Activated B cell treated with CpG ODN at 0.5 μM for 24 hours (primary cell): ENCODE measurements at regions not wholly inside any gene's neighbourhood (a gene's known extent, or its start where the extent isn't known, plus 50 kb on each side); places are given as distances from the start of the nearest gene placed in this dataset.

Source experiments
- ATAC-seq: fragments of 200-7000 bp; cut with Tn5 transposase; one replicate; pipeline ENCODE4 v1.10.0; 2021; ENCODE audit warnings: low read depth, mild to moderate bottlenecking, moderate library complexity
- CTCF ChIA-PET: fragments of 350-600 bp; sonication (Branson Sonifier 250); formaldehyde crosslinking; loops from one replicate; lab custom pipeline; 2021; ENCODE audit warnings: antibody characterized with exemption; lab: Charles Lee
- POLR2A ChIA-PET: fragments of 350-600 bp; sonication (Branson Sonifier 250); formaldehyde crosslinking; loops from one replicate; lab custom pipeline; 2021; ENCODE audit warnings: antibody characterized with exemption; lab: Charles Lee
- DNase-seq: peaks from one replicate; pipeline ENCODE4 v3.0.0; 2022
- H3K27ac Mint-ChIP-seq: one replicate; pipeline ENCODE4 v1.8.0; 2020; ENCODE audit warnings: mixed read lengths
- H3K27me3 Mint-ChIP-seq: one replicate; pipeline ENCODE4 v1.8.0; 2021; ENCODE audit warnings: mixed read lengths
- H3K36me3 Mint-ChIP-seq: one replicate; pipeline ENCODE4 v1.8.0; 2021; ENCODE audit warnings: low read depth, mixed read lengths
- H3K4me1 Mint-ChIP-seq: one replicate; pipeline ENCODE4 v1.8.0; 2021; ENCODE audit warnings: mixed read lengths
- H3K4me3 Mint-ChIP-seq: one replicate; pipeline ENCODE4 v1.8.0; 2020; ENCODE audit warnings: mild to moderate bottlenecking, mixed read lengths
- H3K9me3 Mint-ChIP-seq: one replicate; pipeline ENCODE4 v1.8.0; 2020; ENCODE audit warnings: mixed read lengths
- intact Hi-C: fragments of 100-400 bp; cut with micrococcal nuclease; formaldehyde crosslinking; loops from one replicate; pipeline ENCODE4 v1.15.1; 2024
- TF ChIP-seq, protein P1 (sequence below): fragments of 200-600 bp; IDR thresholded peaks from one replicate; pipeline ENCODE4 v1.8.0; 2022; ENCODE audit warnings: antibody characterized with exemption, mild to moderate bottlenecking

DNA sequence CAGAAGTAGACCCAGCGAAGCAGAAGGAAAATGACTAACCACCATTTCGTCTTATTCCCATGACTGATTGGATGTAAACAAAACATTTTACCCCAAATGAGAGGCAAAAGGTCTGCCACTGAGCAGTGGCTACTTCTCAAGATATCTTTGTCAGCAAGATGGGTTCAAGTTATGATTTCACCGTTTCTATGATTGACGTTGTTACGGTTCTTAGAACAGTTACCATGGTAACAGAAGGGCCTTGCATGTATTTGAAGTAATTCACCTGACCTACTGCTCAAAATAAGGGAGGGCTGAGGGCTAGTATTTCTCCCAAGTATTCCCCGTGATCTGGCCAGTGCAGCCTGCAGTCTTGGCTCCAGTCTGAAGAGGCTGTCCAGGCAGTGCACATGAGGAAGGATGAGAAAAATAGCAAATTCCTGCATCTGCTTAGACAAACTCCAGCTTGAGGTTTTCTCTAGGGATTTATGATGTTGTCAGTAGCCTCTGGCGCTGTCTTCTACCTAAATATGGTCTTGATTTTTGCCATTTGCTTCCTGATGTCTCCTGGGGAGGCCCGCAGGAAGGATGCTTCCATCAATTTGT lies 372.7 kb downstream of the TMEM38B start:
- DNase-seq (no peak), ATAC-seq (no peak)
- intact Hi-C loops: no loop called here
- no peak overlapping the region for H3K27ac Mint-ChIP-seq
- H3K9me3 Mint-ChIP-seq: peaks cover 3% of the 10 kb centered on the region
- ChIA-PET CTCF (no interaction called here), POLR2A (no interaction called here)
- TF ChIP-seq, protein P1, sequence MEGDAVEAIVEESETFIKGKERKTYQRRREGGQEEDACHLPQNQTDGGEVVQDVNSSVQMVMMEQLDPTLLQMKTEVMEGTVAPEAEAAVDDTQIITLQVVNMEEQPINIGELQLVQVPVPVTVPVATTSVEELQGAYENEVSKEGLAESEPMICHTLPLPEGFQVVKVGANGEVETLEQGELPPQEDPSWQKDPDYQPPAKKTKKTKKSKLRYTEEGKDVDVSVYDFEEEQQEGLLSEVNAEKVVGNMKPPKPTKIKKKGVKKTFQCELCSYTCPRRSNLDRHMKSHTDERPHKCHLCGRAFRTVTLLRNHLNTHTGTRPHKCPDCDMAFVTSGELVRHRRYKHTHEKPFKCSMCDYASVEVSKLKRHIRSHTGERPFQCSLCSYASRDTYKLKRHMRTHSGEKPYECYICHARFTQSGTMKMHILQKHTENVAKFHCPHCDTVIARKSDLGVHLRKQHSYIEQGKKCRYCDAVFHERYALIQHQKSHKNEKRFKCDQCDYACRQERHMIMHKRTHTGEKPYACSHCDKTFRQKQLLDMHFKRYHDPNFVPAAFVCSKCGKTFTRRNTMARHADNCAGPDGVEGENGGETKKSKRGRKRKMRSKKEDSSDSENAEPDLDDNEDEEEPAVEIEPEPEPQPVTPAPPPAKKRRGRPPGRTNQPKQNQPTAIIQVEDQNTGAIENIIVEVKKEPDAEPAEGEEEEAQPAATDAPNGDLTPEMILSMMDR: no peak
- no peaks in the 10 kb centered on the region for H3K4me1 Mint-ChIP-seq
- H3K4me3 Mint-ChIP-seq: no peak overlapping the region
- H3K27me3 Mint-ChIP-seq: no peaks in the 10 kb centered on the region
- H3K36me3 Mint-ChIP-seq: no peaks in the 10 kb centered on the region

DNA sequence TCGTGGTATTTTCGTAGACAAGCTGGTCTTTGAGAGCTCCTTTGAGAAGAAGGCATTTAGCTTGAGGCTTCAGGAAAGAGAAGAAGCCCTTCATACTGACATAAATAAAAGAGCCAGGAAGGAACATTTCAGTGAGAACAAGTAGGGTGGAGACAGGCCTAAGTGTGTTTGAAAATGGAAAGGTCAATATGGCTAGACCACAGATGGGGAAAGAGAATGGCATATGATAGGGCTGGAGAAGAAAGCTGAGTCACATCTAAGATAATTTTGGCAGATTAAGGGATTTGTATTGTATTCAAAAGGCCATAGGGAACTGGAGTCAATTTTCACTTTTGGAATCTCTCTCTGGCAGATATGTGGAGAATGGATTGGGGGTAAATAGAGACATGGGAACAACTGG lies 374.9 kb downstream of the TMEM38B start:
- TF ChIP-seq, protein P1: no peak
- no peaks in the 10 kb centered on the region for H3K4me1 Mint-ChIP-seq
- ChIA-PET CTCF (no interaction called here), POLR2A (no interaction called here)
- no peak for DNase-seq
- no peak overlapping the region for H3K27ac Mint-ChIP-seq
- no peaks in the 10 kb centered on the region for H3K36me3 Mint-ChIP-seq
- no peak overlapping the region for H3K4me3 Mint-ChIP-seq
- no peaks in the 10 kb centered on the region for H3K27me3 Mint-ChIP-seq
- peaks cover 3% of the 10 kb centered on the region for H3K9me3 Mint-ChIP-seq
- intact Hi-C loops: no loop called here
- no peak for ATAC-seq

DNA sequence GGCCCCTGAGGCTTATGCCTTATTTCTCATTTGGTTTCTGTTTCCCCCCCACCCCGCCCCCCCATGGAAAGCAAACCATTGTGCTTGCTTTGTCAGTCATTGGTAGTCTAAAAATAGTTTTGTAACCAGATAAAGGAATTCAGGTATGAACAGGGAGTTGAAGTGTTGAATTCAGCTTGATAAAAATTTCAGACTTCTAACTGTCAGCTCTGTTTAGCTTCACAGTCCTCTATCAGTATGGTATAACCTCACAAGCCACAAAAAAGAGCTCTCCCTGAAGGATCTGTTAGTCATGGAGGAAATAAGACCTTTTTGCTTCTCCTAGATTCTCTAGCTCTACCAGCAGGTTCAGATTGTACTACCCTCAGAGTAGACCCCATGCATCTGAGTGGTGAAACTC lies 378.1 kb downstream of the TMEM38B start:
- ChIA-PET POLR2A (no interaction called here), CTCF (no interaction called here)
- Mint-ChIP-seq H3K27me3 (no peaks in the 10 kb centered on the region), H3K27ac (no peak overlapping the region), H3K4me3 (no peak overlapping the region), H3K9me3 (peaks cover 3% of the 10 kb centered on the region), H3K4me1 (no peaks in the 10 kb centered on the region), H3K36me3 (no peaks in the 10 kb centered on the region)
- TF ChIP-seq, protein P1: no peak
- no peak for ATAC-seq
- no peak for DNase-seq
- intact Hi-C loops: no loop called here

DNA sequence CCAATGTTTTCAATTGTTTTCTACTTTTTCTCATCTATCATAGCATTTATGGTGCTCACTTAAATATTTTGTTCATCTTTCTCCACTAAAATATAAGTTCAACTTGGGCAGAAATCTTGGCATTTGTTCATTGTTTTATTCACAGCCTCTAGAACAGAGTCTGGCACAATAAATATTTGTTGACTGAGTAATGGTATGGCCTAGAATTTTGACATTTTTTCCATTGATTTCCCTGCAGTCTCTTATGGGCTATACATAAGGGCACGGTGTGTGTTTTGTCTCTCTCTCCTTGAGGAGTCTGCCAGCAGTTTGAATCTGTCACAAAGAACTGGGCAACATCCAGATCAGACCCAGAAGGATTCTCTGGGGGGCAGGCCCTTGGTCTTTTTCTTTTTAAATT lies 379.7 kb downstream of the TMEM38B start:
- H3K27me3 Mint-ChIP-seq: no peaks in the 10 kb centered on the region
- POLR2A ChIA-PET: no interaction called here
- no peaks in the 10 kb centered on the region for H3K36me3 Mint-ChIP-seq
- CTCF ChIA-PET: no interaction called here
- intact Hi-C loops: no loop called here
- no peak overlapping the region for H3K4me3 Mint-ChIP-seq
- DNase-seq (no peak), ATAC-seq (no peak)
- no peaks in the 10 kb centered on the region for H3K4me1 Mint-ChIP-seq
- TF ChIP-seq, protein P1: no peak
- H3K27ac Mint-ChIP-seq: no peak overlapping the region
- peaks cover 3% of the 10 kb centered on the region for H3K9me3 Mint-ChIP-seq

DNA sequence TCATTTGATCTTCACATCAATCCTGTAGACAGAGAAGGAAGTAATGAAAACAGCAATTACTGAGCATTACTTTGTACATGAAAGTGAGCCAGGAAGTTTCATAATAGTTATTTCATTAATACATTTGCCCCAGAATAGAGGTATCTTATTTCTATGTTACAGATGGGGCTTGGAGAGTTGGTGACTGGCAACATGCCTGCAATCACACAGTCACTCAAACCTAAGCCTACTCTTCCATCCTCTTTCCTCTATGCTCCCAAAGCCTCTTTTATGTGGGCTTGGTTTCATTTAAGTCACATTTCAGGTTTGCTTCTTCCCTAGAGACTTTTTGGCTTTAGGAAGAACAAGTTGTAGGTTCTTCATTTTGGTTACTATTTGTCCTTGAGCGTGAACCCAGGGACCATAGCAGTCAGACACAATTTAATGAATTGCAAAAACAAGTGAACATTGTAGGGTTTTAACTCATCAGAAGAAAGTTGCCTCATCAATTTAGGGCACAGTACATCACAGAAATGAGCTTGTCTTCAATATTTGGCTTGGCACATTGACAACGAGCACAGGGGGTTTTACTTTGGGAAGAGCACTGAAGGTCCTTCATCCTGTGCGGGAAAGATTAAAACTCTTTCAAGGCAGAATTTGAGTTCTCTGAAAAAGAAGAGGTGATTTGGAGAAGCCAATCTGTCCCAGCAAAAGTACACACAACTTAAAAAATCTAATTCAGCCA lies 381.1 kb downstream of the TMEM38B start:
- Mint-ChIP-seq H3K36me3 (no peaks in the 10 kb centered on the region), H3K4me3 (no peak overlapping the region), H3K27ac (no peak overlapping the region), H3K4me1 (no peaks in the 10 kb centered on the region), H3K27me3 (no peaks in the 10 kb centered on the region), H3K9me3 (no peaks in the 10 kb centered on the region)
- ATAC-seq (no peak), DNase-seq (no peak)
- TF ChIP-seq, protein P1: no peak
- intact Hi-C loops: no loop called here
- ChIA-PET CTCF (no interaction called here), POLR2A (no interaction called here)
